A204.1 (cell line): ENCODE measurements at regions not wholly inside any gene's neighbourhood (a gene's known extent, or its start where the extent isn't known, plus 50 kb on each side); places are given as distances from the start of the nearest gene placed in this dataset.
"Not testable (repeated sequence)": the region's sequence is repeated elsewhere in the genome, so short reads cannot be mapped to it uniquely, and the experiment has no call there.

Source experiments
- FAIRE-seq: peaks from 2 replicates; lab custom pipeline; 2012; peaks lifted over from hg19 to GRCh38; lab: Jason Lieb, UNC

DNA sequence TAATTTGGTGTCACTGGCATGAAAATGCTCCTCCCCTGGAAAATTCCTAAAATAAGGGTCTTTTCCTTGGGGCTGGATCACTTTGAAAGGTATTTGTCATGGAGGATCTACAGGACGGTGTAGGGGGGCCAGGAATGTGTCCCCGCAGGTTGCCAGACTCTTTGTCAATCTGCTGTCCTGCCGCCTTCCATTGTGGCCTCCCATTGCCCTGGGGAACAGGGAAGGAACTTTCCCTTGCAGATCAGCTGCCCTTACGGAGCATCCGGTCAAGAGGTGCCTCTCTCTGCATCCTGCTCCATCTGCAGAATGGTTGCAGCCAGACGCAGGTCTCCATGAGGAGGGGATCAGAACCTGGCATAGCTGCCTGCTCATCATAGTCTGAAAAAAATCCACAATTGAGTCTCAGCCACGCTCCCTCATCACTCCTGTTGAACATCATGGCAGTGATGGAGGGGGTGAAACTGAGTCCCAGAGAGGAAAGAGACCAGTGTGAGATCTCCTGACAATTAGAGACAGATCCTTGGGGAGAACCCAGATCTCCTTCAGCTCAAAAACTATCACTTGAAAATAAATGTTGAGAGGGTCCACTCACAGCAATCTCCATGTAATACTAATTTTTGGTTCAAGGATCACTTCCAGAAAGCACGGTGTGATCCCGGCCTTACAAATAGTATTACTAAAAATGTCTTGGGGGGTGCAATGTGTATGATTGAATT is 244.8 kb downstream of the MYCN start:
- no peak for FAIRE-seq

DNA sequence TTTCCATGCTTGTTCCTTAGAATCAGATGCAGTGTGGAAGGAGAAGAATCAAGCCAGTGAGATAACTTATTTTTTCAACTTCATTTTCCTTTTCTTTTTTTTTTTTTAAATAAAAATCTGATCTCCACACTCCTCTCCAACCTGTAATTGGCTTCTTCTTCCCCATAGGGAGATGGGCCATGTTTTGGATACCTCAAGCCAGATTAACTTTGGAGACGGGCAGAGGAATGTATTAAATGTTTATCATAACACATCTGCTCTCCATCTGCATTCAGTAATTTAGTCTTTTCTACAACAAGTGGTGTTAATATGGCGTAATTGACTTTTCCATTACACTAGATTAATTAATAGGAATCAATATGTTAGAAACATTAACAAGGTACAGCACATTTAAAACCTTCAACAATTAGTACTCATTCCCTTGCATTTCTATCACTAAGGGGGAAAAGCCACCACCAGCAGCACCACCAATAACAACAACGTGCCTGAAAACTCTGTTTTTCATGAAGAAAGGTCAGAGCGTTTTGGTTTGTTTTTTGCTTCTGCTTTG is 244.1 kb downstream of the MYCN start:
- no peak for FAIRE-seq

DNA sequence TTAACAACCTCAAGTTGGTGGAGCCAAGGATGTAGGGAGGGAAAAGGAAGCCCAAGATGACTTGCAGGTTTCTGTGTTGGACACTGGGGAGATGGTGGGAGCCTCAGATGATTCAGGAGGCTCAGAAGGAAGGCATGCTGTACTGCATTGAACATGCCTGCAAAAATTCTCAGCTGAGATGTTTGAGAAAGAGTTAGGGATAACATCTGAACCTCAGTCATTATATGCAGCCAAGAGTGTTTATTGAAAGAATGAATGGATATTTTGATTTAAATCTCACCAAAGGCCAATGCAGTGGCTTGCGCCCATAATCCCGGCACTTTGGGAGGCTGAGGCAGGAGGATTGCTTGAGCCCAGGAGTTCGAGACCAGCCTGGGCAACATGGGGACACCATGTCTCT is 243.0 kb downstream of the MYCN start:
- no peak for FAIRE-seq

DNA sequence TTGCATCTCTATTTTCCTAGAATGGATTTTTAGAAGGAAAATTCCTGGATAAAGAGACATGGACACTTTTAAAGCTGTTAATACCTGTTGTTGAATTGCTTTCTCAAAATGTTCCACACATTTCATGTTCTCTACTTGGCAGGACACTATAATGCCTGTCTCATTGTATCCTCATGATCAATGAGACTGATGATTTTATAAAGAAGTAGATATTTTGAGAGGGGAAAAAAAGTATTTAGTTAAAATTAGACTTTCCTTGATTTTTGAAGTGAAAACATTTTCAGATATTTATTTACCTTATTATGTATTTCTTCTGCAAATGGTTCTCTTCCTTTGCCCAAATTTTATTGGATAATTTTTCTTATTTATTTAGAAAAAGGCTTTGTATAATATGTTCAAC is 242.5 kb downstream of the MYCN start:
- no peak for FAIRE-seq

- FAIRE-seq: not testable (repeated sequence)
Measured at GRCh38 chr2:16182311-16182815, 242.0 kb downstream of the MYCN start.

GRCh38 chr2:16181741-16182090 is 241.4 kb downstream of the MYCN start:
- FAIRE-seq: no peak

DNA sequence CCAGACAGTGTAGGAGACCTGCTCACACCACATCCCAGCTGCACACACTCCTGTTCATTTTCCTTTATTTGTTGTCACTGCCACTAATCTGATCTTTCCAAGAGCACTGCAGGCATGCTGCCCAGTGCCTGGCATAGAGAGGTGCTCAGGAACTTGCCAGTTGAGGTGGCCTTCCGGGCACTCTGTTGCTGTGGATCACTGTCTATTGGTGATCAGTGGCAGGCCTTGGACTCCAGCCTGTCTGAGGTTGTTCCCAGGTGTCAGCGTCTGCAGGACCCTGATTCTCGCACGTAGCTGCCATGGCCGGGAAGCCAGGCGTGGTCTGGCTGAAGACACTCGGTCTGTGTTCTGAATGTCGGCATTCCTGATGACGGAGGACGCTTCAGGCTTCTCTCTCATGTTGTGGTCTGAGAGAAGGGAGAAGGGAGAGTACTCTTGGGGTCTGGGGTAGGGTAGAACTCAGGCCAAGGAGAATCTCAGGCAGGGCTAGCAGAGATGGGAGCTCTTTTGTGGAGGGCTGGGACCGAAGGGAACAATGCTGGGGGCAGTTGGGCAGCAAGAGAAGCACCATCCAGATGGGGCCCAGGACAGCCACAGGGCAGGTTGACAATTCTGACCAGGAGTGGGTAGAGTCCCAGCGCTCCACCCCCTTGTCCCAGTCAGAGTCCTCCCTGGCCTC is 240.9 kb downstream of the MYCN start:
- FAIRE-seq: no peak

DNA sequence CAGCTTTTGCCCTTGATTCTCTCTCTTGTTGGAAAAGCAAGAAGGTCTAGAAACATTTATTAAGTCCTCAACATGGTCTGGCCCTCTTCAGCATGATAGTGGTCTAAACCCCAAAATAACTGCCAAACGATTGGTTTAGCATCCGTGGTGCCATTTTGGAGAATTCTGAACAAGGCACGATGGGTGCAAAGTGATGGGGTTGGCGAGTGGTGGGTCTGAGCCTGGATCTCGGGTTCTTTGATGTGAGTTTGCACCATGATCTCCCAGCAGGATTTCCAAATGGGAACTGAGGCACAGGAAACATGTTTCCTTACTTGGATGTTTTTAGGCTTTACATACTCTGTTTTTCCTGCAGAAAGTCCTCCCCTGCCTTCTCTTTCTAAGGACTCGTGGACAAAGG is 240.3 kb downstream of the MYCN start:
- FAIRE-seq: no peak

DNA sequence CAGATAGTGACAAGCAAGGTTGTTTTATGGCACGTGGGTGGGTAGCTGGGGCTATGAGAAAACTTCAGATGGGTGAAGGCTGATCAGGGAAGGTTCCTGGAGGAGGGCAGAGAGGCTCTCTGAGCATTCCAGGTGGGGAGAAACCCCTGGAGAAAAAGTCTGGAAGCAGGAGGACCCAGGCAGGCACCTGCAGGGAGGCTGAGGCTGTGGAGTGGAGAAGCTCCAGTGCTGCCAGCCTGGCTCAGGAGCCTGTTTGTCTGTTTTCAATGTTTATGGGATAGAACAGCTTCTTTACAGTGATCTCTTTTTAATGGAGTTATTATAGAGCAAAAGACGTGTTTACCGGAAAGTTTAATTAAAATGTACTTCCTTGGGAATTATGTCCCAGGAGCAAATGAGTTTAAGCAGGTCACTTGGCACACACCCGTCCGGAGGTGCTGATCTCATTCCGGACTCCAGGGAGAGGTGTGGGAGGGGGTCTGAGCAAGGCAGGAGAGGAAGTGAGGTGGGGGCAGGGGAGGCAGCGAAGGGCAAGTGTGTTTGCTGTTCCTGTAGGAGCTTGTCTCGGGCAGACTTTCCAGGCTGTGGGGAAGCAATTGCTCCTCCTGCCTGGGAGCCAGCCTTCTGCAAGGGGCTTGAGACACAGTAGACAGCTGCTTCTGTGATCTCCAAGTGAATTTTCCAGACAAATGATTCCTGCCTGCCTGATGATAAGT is 239.5 kb downstream of the MYCN start:
- no peak for FAIRE-seq

GRCh38 chr2:16178551-16179130 is 238.3 kb downstream of the MYCN start:
- FAIRE-seq: no peak

- no peak for FAIRE-seq
Measured at GRCh38 chr2:16177671-16178180, 237.4 kb downstream of the MYCN start.

DNA sequence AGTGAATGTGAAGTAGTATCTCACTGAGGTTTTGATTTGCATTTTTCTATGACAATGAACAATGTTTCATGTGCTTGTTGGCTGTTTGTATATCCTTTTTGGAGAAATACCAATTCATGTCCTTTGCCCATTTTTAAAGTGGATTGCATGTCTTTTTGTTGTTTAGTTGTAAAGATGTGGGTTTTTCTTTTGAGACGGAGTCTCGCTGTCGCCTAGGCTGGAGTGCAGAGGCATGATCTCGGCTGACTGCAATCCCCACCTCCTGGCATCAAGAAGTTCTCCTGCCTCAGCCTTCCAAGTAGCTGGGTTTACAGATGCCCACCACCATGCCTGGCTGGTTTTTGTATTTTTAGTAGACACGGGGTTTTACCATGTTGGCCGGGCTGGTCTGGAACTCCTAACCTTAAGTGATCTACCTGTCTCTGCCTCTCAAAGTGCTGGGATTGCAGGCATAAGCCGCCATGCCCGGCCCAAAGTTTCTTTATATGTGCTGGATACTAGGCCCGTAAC is 236.7 kb downstream of the MYCN start:
- FAIRE-seq: no peak

- FAIRE-seq: no peak
Measured at GRCh38 chr2:16175247-16175825, 235.0 kb downstream of the MYCN start.

DNA sequence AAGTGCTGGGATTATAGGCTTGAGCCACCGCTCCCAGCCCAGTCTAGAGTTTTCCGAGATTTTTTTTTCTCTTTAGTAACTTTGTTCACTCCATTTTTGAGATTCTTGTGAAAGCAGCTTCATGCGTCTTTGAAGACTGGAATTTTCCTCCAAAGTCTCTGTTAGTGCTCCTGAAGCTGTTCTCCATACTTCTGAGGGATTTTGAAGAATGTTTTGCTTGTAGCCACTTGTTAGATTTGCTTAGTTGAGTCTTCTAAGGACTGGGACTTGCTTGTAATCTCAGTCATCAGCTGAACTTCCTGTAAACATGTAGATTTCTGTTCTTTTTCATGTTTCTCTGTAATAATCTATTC is 234.3 kb downstream of the MYCN start:
- no peak for FAIRE-seq

- FAIRE-seq: no peak
Measured at GRCh38 chr2:16173893-16174692, 233.7 kb downstream of the MYCN start.

GRCh38 chr2:16172324-16173175 is 232.2 kb downstream of the MYCN start:
- FAIRE-seq: no peak

DNA sequence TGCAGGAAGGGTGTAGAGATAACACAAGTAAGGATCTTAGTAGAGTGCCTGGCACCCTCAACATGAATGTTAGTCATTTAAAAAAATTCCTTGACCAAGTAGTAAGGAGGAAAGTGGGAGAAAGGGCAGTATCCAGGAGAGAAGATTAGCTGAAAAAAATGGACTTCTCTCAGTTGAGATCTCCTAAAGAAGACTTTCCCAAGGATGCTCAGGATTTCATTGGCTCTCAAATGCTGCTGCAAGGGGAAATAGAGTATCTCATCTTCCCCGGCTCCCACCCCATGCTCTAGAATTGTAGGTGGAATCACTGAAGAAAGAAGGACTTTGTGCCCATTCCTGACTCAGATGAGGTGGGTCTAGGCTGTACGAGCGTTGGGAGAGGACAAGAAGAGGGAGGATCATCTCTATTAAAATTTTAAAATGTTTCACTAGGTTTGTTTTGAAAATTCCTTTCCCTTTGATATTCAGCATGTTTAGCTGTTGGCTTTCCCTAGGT is 231.1 kb downstream of the MYCN start:
- FAIRE-seq: no peak

GRCh38 chr2:16170675-16171424 is 230.5 kb downstream of the MYCN start:
- no peak for FAIRE-seq

GRCh38 chr2:16169381-16169960 is 229.1 kb downstream of the MYCN start:
- FAIRE-seq: no peak
